Upper lobe of right lung (tissue), 1 donor: ENCODE measurements at regions not wholly inside any gene's neighbourhood (a gene's known extent, or its start where the extent isn't known, plus 50 kb on each side); places are given as distances from the start of the nearest gene placed in this dataset.
"Not testable (repeated sequence)": the region's sequence is repeated elsewhere in the genome, so short reads cannot be mapped to it uniquely, and the experiment has no call there.

ENCODE experiments used
- ATAC-seq: fragments of 200-7000 bp; cut with Tn5 transposase; one replicate; pipeline ENCODE4 v1.9.1; 2020; ENCODE audit warnings: mild to moderate bottlenecking, moderate library complexity
- DNase-seq: peaks from one replicate; pipeline ENCODE4 v3.0.0-alpha.2; 2020
- H3K27ac ChIP-seq: fragments of 200-600 bp; one replicate; pipeline ENCODE4 v1.8.0; 2022
- H3K27me3 ChIP-seq: fragments of 200-600 bp; one replicate; pipeline ENCODE4 v1.8.0; 2022; ENCODE audit warnings: mild to moderate bottlenecking
- H3K36me3 ChIP-seq: fragments of 200-600 bp; one replicate; pipeline ENCODE4 v1.8.0; 2022
- H3K4me1 ChIP-seq: fragments of 200-600 bp; one replicate; pipeline ENCODE4 v1.8.0; 2022
- H3K4me3 ChIP-seq: fragments of 200-600 bp; one replicate; pipeline ENCODE4 v1.8.0; 2022; ENCODE audit warnings: mild to moderate bottlenecking
- H3K9me3 ChIP-seq: fragments of 200-600 bp; one replicate; pipeline ENCODE4 v1.8.0; 2022
- CTCF ChIP-seq: fragments of 200-600 bp; IDR thresholded peaks from one replicate; pipeline ENCODE4 v1.8.0; 2022; ENCODE audit warnings: antibody characterized with exemption
- intact Hi-C: fragments of 100-400 bp; cut with DNase I; formaldehyde crosslinking; loops from one replicate; pipeline ENCODE4 v1.11.0; 2022
- donor health status: DM: no; HTN: yes; CAD: no; lungs with severe emphysema.

GRCh38 chr5:144596517-144596916 lies 425.8 kb downstream of the KCTD16 start:
- Histone ChIP-seq H3K4me3 (no peak overlapping the region), H3K36me3 (no peaks in the 10 kb centered on the region), H3K4me1 (no peaks in the 10 kb centered on the region), H3K27ac (no peak overlapping the region), H3K9me3 (no peaks in the 10 kb centered on the region), H3K27me3 (no peaks in the 10 kb centered on the region)
- ATAC-seq (no peak), DNase-seq (no peak)
- intact Hi-C loops = no loop called here
- TF ChIP-seq CTCF = no peak

GRCh38 chr5:144594919-144595318 lies 424.2 kb downstream of the KCTD16 start:
- H3K9me3 ChIP-seq = no peaks in the 10 kb centered on the region
- H3K27ac ChIP-seq = no peak overlapping the region
- H3K4me1 ChIP-seq = no peaks in the 10 kb centered on the region
- DNase-seq (no peak), ATAC-seq (no peak)
- intact Hi-C loops = no loop called here
- H3K36me3 ChIP-seq = no peaks in the 10 kb centered on the region
- H3K4me3 ChIP-seq = no peak overlapping the region
- no peak for TF ChIP-seq CTCF
- no peaks in the 10 kb centered on the region for H3K27me3 ChIP-seq

- H3K9me3 ChIP-seq, H3K4me1 ChIP-seq, ATAC-seq, H3K27me3 ChIP-seq, H3K4me3 ChIP-seq, H3K36me3 ChIP-seq, DNase-seq, intact Hi-C loops, H3K27ac ChIP-seq: not testable (repeated sequence)
Measured at GRCh38 chr5:144594234-144594633, 423.6 kb downstream of the KCTD16 start.

GRCh38 chr5:144585681-144586080 lies 415.0 kb downstream of the KCTD16 start:
- H3K4me3 ChIP-seq = no peak overlapping the region
- H3K27me3 ChIP-seq = no peaks in the 10 kb centered on the region
- H3K9me3 ChIP-seq = no peaks in the 10 kb centered on the region
- no peak for ATAC-seq
- intact Hi-C loops = no loop called here
- H3K27ac ChIP-seq = no peak overlapping the region
- TF ChIP-seq CTCF = no peak
- DNase-seq = no peak
- H3K4me1 ChIP-seq = no peaks in the 10 kb centered on the region
- H3K36me3 ChIP-seq = no peaks in the 10 kb centered on the region

- no peaks in the 10 kb centered on the region for H3K9me3 ChIP-seq
- no peak for TF ChIP-seq CTCF
- H3K27ac ChIP-seq = no peak overlapping the region
- intact Hi-C loops = no loop called here
- no peaks in the 10 kb centered on the region for H3K4me1 ChIP-seq
- no peak overlapping the region for H3K4me3 ChIP-seq
- H3K36me3 ChIP-seq = no peaks in the 10 kb centered on the region
- DNase-seq = no peak
- no peak for ATAC-seq
- no peaks in the 10 kb centered on the region for H3K27me3 ChIP-seq
Measured at GRCh38 chr5:144583541-144584449, 413.1 kb downstream of the KCTD16 start.

GRCh38 chr5:144582066-144582465 lies 411.4 kb downstream of the KCTD16 start:
- TF ChIP-seq CTCF = no peak
- no peaks in the 10 kb centered on the region for H3K4me1 ChIP-seq
- DNase-seq (no peak), ATAC-seq (no peak)
- no peaks in the 10 kb centered on the region for H3K9me3 ChIP-seq
- no peaks in the 10 kb centered on the region for H3K27me3 ChIP-seq
- H3K4me3 ChIP-seq = no peak overlapping the region
- no peak overlapping the region for H3K27ac ChIP-seq
- intact Hi-C loops = no loop called here
- no peaks in the 10 kb centered on the region for H3K36me3 ChIP-seq
